Breast epithelium (tissue), 3 donors: ENCODE measurements at regions not wholly inside any gene's neighbourhood (a gene's known extent, or its start where the extent isn't known, plus 50 kb on each side); places are given as distances from the start of the nearest gene placed in this dataset.

ENCODE experiments used
- CTCF ChIP-seq, 3 donors: fragments of 450-650 bp; IDR thresholded peaks; one replicate each; pipeline ENCODE4 v1.5.1; 2016 to 2017; ENCODE audit warnings: antibody characterized with exemption in 3 of 3, mild to moderate bottlenecking in 3 of 3, moderate library complexity in 3 of 3
- POLR2A ChIP-seq: fragments of 450-650 bp; IDR thresholded peaks from one replicate; pipeline ENCODE4 v1.6.1; 2016; ENCODE audit warnings: antibody characterized with exemption, mild to moderate bottlenecking, moderate library complexity
- POLR2AphosphoS5 ChIP-seq, 3 donors: sonication (generic); formaldehyde crosslinking; IDR thresholded peaks; one replicate each; pipeline ENCODE4 v1.6.1; 2017; ENCODE audit warnings: antibody characterized with exemption in 3 of 3

- TF ChIP-seq POLR2AphosphoS5 (IDR thresholded peaks at IDR 0.05) = no peak
- TF ChIP-seq CTCF (IDR thresholded peaks at IDR 0.05) = no peak
- no peak for TF ChIP-seq POLR2A
These were observed 262.4 kb upstream of the PSMD7 start for GRCh38 chr16:74034200-74034599.
